Astrocyte of the spinal cord (primary cell): ENCODE measurements at regions not wholly inside any gene's neighbourhood (a gene's known extent, or its start where the extent isn't known, plus 50 kb on each side); places are given as distances from the start of the nearest gene placed in this dataset.

Experiments
- DNase-seq: peaks from one replicate; pipeline ENCODE4 v3.0.0; 2011; ENCODE audit warnings: low read depth, low spot score
- H3K4me3 ChIP-seq: 2 replicates; pipeline ENCODE4 v1.5.1; 2011; ENCODE audit warnings: low read depth, mild to moderate bottlenecking, low read length, moderate library complexity
- in situ Hi-C: cut with HindIII; loops from 2 replicates; pipeline ENCODE4 v1.10.0; 2017; ENCODE audit warnings: low sequenced_read_pairs
- TF ChIP-seq, protein P1 (sequence below): IDR thresholded peaks from 2 replicates; pipeline ENCODE4 v1.5.1; 2012; ENCODE audit warnings: low read depth, mild to moderate bottlenecking, low read length, inconsistent platforms

DNA sequence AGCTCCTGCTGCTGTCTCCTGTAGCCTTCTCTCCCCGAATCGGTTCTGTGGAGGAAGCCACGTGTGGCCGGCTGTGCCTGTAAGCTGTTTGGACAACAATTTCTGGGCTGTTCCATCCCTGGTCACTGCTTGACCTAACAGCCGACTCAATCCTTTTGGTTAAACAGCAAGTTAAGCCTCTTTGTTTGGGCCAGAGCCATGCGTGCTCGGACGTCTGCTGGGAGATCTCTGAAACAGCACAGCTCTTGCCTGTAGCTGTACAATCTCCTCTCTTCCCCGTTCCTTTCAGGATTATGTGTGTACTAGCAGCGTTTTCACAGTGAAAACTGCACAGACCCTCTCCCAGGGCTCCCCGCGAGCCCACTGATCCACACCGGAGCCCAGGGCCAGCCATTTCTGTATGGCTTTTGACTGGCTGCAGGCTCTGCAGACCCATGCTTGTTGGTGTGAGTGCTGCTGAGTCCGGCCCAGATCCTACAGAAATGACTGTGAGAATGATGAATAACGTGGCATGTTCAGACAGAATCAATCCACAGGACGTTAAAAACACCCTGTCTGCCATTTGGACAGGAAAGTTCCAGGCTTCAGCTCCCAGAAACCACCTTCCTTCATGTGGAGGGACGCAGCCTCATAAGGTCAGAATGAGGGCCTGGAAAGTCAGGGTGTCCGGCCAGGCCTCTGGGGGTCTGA lies 428.6 kb upstream of the ADARB2 start:
- TF ChIP-seq, protein P1, sequence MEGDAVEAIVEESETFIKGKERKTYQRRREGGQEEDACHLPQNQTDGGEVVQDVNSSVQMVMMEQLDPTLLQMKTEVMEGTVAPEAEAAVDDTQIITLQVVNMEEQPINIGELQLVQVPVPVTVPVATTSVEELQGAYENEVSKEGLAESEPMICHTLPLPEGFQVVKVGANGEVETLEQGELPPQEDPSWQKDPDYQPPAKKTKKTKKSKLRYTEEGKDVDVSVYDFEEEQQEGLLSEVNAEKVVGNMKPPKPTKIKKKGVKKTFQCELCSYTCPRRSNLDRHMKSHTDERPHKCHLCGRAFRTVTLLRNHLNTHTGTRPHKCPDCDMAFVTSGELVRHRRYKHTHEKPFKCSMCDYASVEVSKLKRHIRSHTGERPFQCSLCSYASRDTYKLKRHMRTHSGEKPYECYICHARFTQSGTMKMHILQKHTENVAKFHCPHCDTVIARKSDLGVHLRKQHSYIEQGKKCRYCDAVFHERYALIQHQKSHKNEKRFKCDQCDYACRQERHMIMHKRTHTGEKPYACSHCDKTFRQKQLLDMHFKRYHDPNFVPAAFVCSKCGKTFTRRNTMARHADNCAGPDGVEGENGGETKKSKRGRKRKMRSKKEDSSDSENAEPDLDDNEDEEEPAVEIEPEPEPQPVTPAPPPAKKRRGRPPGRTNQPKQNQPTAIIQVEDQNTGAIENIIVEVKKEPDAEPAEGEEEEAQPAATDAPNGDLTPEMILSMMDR, result no peak
- no peak for DNase-seq
- in situ Hi-C loops, result no loop called here
- no peak overlapping the region for H3K4me3 ChIP-seq

DNA sequence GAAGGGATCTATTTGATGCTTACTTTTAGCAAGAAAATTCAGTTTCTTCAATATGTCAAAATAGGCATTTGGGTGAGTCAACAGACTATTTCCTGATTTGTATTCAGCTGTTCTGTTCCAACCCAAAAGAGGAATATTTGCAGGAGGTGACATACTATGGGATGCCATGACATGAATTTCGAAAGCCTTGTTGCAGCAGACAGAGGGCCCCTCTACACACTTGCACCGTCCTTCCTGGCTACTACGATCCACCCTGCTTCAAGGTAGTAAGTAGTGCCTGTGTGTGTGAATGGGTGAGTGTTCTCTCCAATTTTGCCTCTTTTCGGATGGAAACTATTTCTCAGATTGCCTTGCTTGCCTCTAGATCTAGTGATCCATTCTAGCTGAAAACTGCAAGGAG lies 413.0 kb upstream of the ADARB2 start:
- no peak for DNase-seq
- H3K4me3 ChIP-seq, result no peak overlapping the region
- in situ Hi-C loops, result no loop called here
- TF ChIP-seq, protein P1, result no peak

DNA sequence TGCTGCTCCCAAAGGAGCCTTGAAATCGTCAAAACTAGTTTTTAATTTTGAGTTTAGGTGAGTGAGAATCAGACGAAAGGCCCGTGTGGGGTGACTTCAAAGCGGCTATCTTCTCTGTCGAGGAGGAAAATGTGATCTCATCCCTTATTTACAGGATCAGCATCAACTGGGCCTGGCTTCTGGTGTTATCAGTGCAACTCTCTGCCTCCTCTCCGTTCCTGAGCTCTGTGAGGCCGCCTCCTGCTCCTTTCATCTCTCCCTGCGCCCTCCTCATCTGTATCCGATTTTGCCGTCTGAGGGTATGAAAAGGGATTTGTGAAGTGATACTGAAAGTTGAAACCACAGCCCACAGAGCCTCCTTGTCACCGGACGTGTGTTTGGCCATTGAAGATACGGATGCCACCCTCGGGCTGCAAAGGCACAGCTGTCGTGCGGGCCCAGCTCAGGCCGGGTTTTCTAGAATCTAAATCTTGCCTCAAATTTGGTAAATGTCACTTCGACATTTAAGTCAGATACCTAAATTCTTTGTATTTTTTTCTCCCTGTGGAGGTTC lies 408.7 kb upstream of the ADARB2 start:
- in situ Hi-C loops, result no loop called here
- H3K4me3 ChIP-seq, result no peak overlapping the region
- DNase-seq, result no peak
- TF ChIP-seq, protein P1, result no peak

DNA sequence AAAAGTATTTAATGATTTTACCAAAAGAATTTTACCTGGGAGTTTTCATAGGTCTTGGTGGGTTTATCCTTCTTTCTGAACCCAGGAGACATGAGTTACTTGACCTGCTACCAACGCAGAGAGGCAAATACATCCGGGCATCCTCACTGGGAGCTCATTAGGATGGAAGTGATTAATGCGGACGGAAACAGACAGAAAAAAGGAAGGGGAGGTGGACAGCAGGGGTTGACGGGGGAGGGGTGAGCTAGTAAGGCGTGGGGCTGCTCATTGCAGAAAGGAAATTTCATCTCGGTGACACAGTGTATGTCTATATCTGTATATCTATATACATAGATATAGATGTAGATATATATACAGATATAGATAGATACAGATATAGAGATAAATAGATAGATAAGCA lies 408.2 kb upstream of the ADARB2 start:
- in situ Hi-C loops, result no loop called here
- TF ChIP-seq, protein P1, result no peak
- no peak overlapping the region for H3K4me3 ChIP-seq
- DNase-seq, result no peak

DNA sequence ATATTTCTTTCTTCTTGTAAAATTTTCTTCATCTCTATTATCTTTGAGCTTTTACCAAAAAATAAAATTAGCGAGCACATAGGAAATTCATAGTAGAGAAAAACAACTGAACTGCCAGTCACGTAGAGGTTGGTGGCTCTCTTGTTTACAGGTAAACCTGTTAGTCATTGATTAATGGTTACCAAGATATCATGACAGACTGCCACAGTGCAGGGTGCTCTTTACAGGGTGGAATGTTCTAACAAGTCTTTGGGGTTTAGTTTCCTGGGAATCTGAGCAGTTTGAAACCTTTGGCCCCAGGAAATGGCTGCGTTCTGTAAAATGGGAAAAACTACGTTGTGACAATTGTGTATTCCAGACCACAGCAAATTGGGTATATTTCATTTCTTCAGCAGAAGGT lies 407.3 kb upstream of the ADARB2 start:
- no peak overlapping the region for H3K4me3 ChIP-seq
- in situ Hi-C loops, result no loop called here
- TF ChIP-seq, protein P1, result no peak
- no peak for DNase-seq

DNA sequence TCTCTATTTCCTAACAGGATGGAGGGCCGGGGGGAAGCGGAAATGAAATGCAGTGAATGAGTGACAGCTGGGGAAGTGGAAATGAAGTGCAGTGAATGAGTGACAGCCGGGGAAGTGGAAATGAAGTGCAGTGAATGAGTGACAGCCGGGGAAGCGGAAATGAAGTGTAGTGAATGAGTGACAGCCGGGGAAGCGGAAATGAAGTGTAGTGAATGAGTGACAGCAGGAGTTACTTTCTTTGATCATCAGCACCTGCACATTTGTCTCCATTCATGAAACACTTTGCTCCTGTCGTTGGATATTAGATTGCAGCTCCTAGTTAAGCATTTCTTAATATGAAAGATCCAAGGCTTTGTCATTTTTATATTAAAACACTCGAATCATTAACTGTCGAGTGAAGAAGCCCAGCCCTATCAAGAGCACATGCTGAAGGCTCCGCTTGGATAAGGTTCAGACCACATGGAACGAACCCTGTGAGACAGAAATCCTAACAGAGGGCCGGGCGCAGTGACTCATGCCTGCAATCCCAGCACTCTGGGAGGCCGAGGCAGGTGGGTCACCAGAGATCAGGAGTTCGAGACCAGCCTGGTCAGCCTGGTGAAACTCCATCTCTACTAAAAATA lies 406.0 kb upstream of the ADARB2 start:
- in situ Hi-C loops, result no loop called here
- H3K4me3 ChIP-seq, result no peak overlapping the region
- DNase-seq, result no peak
- TF ChIP-seq, protein P1, result no peak
